ENCODE measurements at regions not wholly inside any gene's neighbourhood (a gene's known extent, or its start where the extent isn't known, plus 50 kb on each side); places are given as distances from the start of the nearest gene placed in this dataset.

DNA sequence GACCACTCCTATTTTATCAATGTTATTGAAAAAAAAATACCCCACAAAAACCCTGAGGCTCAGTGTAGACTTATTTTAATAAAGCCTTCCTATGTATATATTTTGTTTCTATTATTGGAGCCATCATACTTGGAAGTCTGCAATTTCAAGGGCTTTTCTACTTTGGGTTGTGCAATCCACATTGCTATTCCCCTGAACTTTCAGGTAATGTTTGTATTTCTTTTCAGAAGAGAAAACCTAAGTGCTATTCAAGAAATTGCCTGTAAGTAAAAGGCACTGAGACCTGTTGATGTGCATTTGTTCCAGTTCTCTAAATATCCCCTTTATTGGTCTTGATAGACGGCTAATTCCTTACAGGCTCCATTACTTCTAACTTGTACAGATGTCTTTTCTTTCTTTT, 280.7 kb upstream of the RAG2 start:
- TF ChIP-seq POLR2AphosphoS2 (conservative IDR thresholded peaks at IDR 0.05; ENCODE audit: low read length) = no peak
- TF ChIP-seq, protein P1, sequence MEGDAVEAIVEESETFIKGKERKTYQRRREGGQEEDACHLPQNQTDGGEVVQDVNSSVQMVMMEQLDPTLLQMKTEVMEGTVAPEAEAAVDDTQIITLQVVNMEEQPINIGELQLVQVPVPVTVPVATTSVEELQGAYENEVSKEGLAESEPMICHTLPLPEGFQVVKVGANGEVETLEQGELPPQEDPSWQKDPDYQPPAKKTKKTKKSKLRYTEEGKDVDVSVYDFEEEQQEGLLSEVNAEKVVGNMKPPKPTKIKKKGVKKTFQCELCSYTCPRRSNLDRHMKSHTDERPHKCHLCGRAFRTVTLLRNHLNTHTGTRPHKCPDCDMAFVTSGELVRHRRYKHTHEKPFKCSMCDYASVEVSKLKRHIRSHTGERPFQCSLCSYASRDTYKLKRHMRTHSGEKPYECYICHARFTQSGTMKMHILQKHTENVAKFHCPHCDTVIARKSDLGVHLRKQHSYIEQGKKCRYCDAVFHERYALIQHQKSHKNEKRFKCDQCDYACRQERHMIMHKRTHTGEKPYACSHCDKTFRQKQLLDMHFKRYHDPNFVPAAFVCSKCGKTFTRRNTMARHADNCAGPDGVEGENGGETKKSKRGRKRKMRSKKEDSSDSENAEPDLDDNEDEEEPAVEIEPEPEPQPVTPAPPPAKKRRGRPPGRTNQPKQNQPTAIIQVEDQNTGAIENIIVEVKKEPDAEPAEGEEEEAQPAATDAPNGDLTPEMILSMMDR (IDR thresholded peaks at IDR 0.05) = no peak
- TF ChIP-seq PHF8 (IDR thresholded peaks at IDR 0.05; ENCODE audit: borderline replicate concordance, low read depth) = no peak
- TF ChIP-seq POLR2A (IDR thresholded peaks at IDR 0.05; ENCODE audit: low read length) = no peak
- no peak for TF ChIP-seq CHD2 (IDR thresholded peaks at IDR 0.05; ENCODE audit: low read length, partially characterized antibody)
- no peak for TF ChIP-seq REST (IDR thresholded peaks at IDR 0.05)
- no peak for TF ChIP-seq SREBF2 (IDR thresholded peaks at IDR 0.05)
- TF ChIP-seq, protein P2, sequence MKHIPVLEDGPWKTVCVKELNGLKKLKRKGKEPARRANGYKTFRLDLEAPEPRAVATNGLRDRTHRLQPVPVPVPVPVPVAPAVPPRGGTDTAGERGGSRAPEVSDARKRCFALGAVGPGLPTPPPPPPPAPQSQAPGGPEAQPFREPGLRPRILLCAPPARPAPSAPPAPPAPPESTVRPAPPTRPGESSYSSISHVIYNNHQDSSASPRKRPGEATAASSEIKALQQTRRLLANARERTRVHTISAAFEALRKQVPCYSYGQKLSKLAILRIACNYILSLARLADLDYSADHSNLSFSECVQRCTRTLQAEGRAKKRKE (CRISPR knock-in tag; IDR thresholded peaks at IDR 0.05; ENCODE audit: low read depth) = no peak
- no peak for TF ChIP-seq RFX5 (IDR thresholded peaks at IDR 0.05)
- TF ChIP-seq FOXS1 (CRISPR knock-in tag; IDR thresholded peaks at IDR 0.05) = no peak
- TF ChIP-seq ESRRA (IDR thresholded peaks at IDR 0.05; ENCODE audit: borderline replicate concordance, low read length) = no peak
